Fibroblast of skin of back (primary cell): ENCODE measurements at regions not wholly inside any gene's neighbourhood (a gene's known extent, or its start where the extent isn't known, plus 50 kb on each side); places are given as distances from the start of the nearest gene placed in this dataset.
A peak's percentile ranks its signal among the peaks of the same experiment; 100 is the strongest.

Experiments
- DNase-seq: peaks from one replicate; pipeline ENCODE4 v3.0.0-alpha.2; 2013

DNA sequence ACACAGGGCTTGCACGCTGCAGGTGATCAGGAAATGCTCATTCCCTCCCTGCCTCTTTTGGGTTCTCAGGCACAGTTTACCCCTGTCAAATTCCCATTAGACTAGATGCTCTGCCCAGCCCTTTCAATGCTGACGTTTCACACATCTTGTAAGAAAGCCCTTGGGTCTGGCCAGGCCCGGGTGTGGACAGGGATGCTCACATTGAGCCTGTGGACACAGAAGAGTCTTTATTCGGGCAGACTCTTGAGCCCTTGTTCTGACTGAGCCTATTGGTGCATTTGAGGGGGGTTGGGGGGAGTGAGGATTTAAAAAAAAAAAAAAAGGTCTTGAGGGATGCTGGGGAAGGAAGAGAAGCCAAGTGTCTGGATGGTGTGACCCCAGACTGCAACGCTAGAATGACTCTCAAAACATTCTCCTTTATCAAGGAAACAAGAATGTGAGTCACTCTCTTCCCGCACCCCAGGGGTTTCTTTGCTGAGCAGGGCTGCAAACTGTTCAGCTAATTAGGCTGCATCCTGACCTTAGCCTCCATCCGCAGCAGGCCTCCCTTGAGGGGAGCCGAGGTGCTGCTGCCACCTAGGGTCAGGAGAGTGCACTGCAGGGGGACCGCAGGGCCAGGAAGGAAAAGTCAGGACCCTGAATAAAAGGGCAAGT lies 53.6 kb upstream of the TMEM72 start:
- peak; percentile 96 for DNase-seq

DNA sequence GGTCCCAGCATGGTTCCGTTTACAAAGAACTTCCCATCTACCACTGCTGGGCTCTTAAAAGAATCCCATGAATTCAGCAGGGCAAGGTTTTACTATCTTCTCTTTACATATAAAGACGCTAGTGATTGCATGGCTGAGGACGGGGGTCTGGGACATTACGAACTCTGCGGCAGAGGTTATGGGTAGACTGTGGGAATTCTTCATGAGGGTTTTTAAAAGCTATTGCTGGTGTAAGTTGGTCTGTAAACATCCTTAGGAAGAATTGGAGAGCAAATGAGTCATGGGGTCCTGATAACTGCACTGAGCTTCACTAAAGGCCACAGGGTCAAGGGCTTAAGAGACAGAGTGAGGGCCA lies 53.1 kb upstream of the TMEM72 start:
- no peak for DNase-seq

DNA sequence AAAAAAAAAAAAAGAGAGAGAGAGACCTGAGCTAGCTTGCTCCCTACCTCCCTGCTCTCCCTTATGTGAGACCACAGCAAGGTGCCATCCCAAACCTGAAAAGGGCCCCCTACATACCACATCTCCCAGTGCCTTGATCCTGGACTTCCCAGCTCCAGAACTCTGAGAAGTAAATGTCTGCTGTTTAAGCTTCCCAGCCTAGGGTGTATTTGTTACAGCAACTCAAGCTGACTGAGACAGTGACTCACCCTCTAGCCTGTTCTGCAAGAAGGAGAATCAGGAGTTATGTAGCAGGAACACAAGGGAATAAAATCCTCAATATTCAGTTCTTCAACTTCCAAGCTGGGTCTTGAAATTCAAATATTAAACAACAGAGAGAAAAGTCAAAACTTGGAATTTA lies 52.1 kb upstream of the TMEM72 start:
- DNase-seq: no peak

DNA sequence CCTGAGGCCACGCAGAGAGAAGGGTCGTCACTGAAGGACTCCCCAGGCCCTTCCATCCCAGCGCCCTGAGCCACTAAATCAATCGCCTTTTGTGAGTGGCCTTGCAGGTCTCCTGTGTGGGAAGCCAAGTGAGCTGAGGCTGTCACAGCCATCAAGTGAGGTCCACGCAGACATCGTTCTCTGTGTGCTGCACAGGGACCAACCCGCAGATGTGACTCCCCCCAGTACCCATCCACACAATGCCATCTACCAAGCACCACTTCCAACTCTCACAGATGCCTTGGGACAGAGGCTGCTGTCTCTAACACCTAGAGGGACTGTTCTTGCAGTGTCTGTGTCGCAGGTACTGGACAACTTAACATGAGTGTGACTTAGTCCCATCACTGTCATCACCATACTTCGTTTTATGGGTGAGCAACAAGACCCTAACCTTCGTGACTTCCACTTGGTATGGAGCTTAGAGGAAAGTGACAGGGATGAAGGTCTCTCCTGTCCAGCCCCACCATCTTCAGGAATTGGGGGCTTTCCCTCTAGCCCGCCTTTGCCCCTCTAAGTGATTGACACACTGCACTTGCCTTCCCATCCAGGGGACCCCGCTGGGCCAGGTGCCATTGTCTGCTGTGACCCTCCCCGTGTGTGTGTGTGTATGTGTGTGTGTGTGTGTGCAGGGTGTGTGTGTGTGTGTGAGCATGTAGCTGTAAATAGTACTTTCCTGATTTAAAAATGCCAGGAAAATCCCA lies 51.4 kb upstream of the TMEM72 start:
- DNase-seq: no peak

DNA sequence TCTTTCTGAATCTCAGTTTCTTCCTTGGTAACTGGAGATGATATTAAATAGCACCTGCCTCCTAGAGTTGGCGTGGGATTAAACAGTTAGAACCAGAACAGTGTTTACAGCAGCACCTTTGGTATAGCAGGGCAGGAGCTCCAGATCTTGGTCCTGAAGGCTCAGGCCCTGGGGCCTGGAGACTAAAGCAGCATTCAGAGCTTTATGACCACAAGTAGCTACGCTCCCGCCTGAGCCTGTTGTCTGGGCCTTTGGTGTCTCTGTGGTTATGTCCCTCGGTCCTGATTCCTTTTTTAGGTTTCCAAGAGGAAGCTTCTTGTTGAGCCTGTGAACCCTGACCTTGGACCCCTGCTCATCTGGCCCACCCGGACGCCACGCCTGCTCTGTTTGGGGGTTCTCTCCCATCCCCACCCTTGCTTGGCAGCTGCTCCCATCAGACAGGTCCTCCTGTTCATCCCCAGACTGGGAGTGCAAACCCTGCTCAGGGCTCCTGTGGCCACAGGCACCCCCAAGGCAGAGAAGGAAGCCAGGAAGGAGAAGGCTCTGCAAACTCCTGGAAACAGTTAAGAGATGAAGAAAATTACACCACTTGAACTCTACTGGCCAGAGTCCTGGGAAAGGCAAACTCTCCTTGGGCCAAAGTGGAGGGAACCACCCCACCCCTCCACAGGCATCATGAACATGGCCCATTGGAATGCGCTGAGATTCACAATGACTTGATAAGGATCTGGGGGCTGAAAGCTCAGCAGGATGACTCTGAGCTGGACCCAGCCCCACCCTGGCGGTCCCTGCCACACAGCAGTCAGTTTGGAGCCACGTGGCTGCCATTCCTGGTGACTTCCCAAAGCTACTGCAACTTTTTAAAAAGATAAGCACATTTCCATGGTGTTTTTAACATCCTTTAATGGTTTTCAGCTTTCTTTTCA lies 50.1 kb upstream of the TMEM72 start:
- peak; percentile 97 for DNase-seq
